HCEC 1CT (cell line): ENCODE measurements at regions not wholly inside any gene's neighbourhood (a gene's known extent, or its start where the extent isn't known, plus 50 kb on each side); places are given as distances from the start of the nearest gene placed in this dataset.
A peak's percentile ranks its signal among the peaks of the same experiment; 100 is the strongest.
"Not testable (repeated sequence)": the region's sequence is repeated elsewhere in the genome, so short reads cannot be mapped to it uniquely, and the experiment has no call there.

ENCODE experiments used
- DNase-seq: peaks from one replicate; pipeline ENCODE4 v3.0.0-alpha.2; 2017

GRCh38 chr1:218494449-218494852, 149.3 kb downstream of the TGFB2 start:
- DNase-seq = no peak

- DNase-seq = no peak
Observed at GRCh38 chr1:218495931-218496330, 150.8 kb downstream of the TGFB2 start.

GRCh38 chr1:218496561-218496960, 151.4 kb downstream of the TGFB2 start:
- peak; percentile 100 for DNase-seq

GRCh38 chr1:218498056-218498938, 153.2 kb downstream of the TGFB2 start:
- peak; percentile 56 for DNase-seq

- DNase-seq = peak; percentile 66
Observed at GRCh38 chr1:218499011-218499691, 154.0 kb downstream of the TGFB2 start.

GRCh38 chr1:218499911-218500310, 154.8 kb downstream of the TGFB2 start:
- no peak for DNase-seq

GRCh38 chr1:218501161-218501560, 156.0 kb downstream of the TGFB2 start:
- DNase-seq = no peak

- DNase-seq = no peak
Observed at GRCh38 chr1:218502383-218502782, 157.2 kb downstream of the TGFB2 start.

GRCh38 chr1:218503102-218503501, 158.0 kb downstream of the TGFB2 start:
- no peak for DNase-seq

- no peak for DNase-seq
Observed at GRCh38 chr1:218507355-218508002, 162.3 kb downstream of the TGFB2 start.

GRCh38 chr1:218510153-218510772, 165.1 kb downstream of the TGFB2 start:
- DNase-seq = no peak

GRCh38 chr1:218513328-218513727, 168.2 kb downstream of the TGFB2 start:
- DNase-seq = no peak

- DNase-seq = no peak
Observed at GRCh38 chr1:218514689-218515088, 169.6 kb downstream of the TGFB2 start.

- no peak for DNase-seq
Observed at GRCh38 chr1:218516526-218516925, 171.4 kb downstream of the TGFB2 start.

- DNase-seq = no peak
Observed at GRCh38 chr1:218517459-218517858, 172.3 kb downstream of the TGFB2 start.

- no peak for DNase-seq
Observed at GRCh38 chr1:218518216-218518740, 173.1 kb downstream of the TGFB2 start.

GRCh38 chr1:218520646-218521045, 175.5 kb downstream of the TGFB2 start:
- DNase-seq = not testable (repeated sequence)

GRCh38 chr1:218521414-218522169, 176.5 kb downstream of the TGFB2 start:
- peak; percentile 58 for DNase-seq

GRCh38 chr1:218524526-218524925, 179.4 kb downstream of the TGFB2 start:
- DNase-seq = no peak

GRCh38 chr1:218525031-218525430, 179.9 kb downstream of the TGFB2 start:
- no peak for DNase-seq

- no peak for DNase-seq
Observed at GRCh38 chr1:218525451-218526197, 180.5 kb downstream of the TGFB2 start.
